Coronary artery (tissue), 2 donors: ENCODE measurements at regions not wholly inside any gene's neighbourhood (a gene's known extent, or its start where the extent isn't known, plus 50 kb on each side); places are given as distances from the start of the nearest gene placed in this dataset.

Experiments used
- DNase-seq: peaks from one replicate; pipeline ENCODE4 v3.0.0-alpha.2; 2017; ENCODE audit warnings: low spot score
- H3K27ac ChIP-seq, 2 donors: fragments of 200-600 bp; sonication (generic); one replicate each; pipeline ENCODE4 v1.5.1; 2016 to 2019
- H3K4me3 ChIP-seq: fragments of 200-600 bp; sonication (generic); 2 replicates; pipeline ENCODE4 v1.5.1; 2016; ENCODE audit warnings: mild to moderate bottlenecking, moderate library complexity
- CTCF ChIP-seq: fragments of 200-600 bp; sonication (generic); IDR thresholded peaks from one replicate; pipeline ENCODE4 v1.5.1; 2019; ENCODE audit warnings: antibody characterized with exemption

GRCh38 chr11:44361813-44362212 lies 51.9 kb upstream of the ALX4 start:
- no peak overlapping the region for H3K4me3 ChIP-seq
- TF ChIP-seq CTCF: no peak

GRCh38 chr11:44363116-44363515 lies 53.2 kb upstream of the ALX4 start:
- no peak for DNase-seq
- TF ChIP-seq CTCF: no peak
- Histone ChIP-seq H3K4me3 (no peak overlapping the region), H3K27ac (no peak overlapping the region)

More at GRCh38 chr11:44361813-44362212, 51.9 kb upstream of the ALX4 start:
- H3K27ac ChIP-seq: no peak overlapping the region
- DNase-seq: no peak

GRCh38 chr11:44364596-44364995 lies 54.7 kb upstream of the ALX4 start:
- H3K27ac ChIP-seq: no peak overlapping the region
- H3K4me3 ChIP-seq: no peak overlapping the region
- no peak for TF ChIP-seq CTCF
- DNase-seq: no peak

GRCh38 chr11:44365616-44366015 lies 55.7 kb upstream of the ALX4 start:
- Histone ChIP-seq H3K27ac (no peak overlapping the region), H3K4me3 (no peak overlapping the region)
- TF ChIP-seq CTCF: no peak
- DNase-seq: no peak

GRCh38 chr11:44366026-44366425 lies 56.1 kb upstream of the ALX4 start:
- H3K4me3 ChIP-seq: no peak overlapping the region
- no peak for TF ChIP-seq CTCF
- DNase-seq: no peak
- H3K27ac ChIP-seq: no peak overlapping the region

- Histone ChIP-seq H3K4me3 (no peak overlapping the region), H3K27ac (no peak overlapping the region)
- no peak for TF ChIP-seq CTCF
- DNase-seq: no peak
These were observed 56.8 kb upstream of the ALX4 start for GRCh38 chr11:44366741-44367140.

GRCh38 chr11:44367452-44367851 lies 57.5 kb upstream of the ALX4 start:
- TF ChIP-seq CTCF: no peak
- H3K27ac ChIP-seq: no peak overlapping the region
- no peak for DNase-seq
- H3K4me3 ChIP-seq: no peak overlapping the region
